GM19438 (cell line): ENCODE measurements at regions not wholly inside any gene's neighbourhood (a gene's known extent, or its start where the extent isn't known, plus 50 kb on each side); places are given as distances from the start of the nearest gene placed in this dataset.
A peak's percentile ranks its signal among the peaks of the same experiment; 100 is the strongest.

Source experiments
- ATAC-seq: cut with Tn5 transposase; IDR thresholded peaks from one replicate; pipeline ENCODE4 v1.9.1; 2021; ENCODE audit warnings: low read depth; ENCODE audit not compliant: unreplicated experiment

GRCh38 chr12:125470838-125471783, 405.9 kb downstream of the AACS start:
- no peak for ATAC-seq

- no peak for ATAC-seq
Measured at GRCh38 chr12:125473501-125473900, 408.3 kb downstream of the AACS start.

- no peak for ATAC-seq
Measured at GRCh38 chr12:125487336-125487735, 422.1 kb downstream of the AACS start.

GRCh38 chr12:125491553-125491952, 426.3 kb downstream of the AACS start:
- ATAC-seq: no peak

GRCh38 chr12:125492354-125493270, 427.4 kb downstream of the AACS start:
- no peak for ATAC-seq

- ATAC-seq: no peak
Measured at GRCh38 chr12:125493704-125494308, 428.6 kb downstream of the AACS start.

- no peak for ATAC-seq
Measured at GRCh38 chr12:125503128-125503527, 437.9 kb downstream of the AACS start.

- ATAC-seq: no peak
Measured at GRCh38 chr12:125509195-125509594, 444.0 kb downstream of the AACS start.

GRCh38 chr12:125512541-125513298, 447.5 kb downstream of the AACS start:
- ATAC-seq: no peak

- no peak for ATAC-seq
Measured at GRCh38 chr12:125515887-125516286, 450.7 kb downstream of the AACS start.

- ATAC-seq: no peak
Measured at GRCh38 chr12:125518074-125518473, 452.8 kb downstream of the AACS start.

- no peak for ATAC-seq
Measured at GRCh38 chr12:125519026-125519651, 453.9 kb downstream of the AACS start.

- no peak for ATAC-seq
Measured at GRCh38 chr12:125525879-125526278, 460.6 kb downstream of the AACS start.

- no peak for ATAC-seq
Measured at GRCh38 chr12:125528281-125528680, 463.0 kb downstream of the AACS start.

- ATAC-seq: no peak
Measured at GRCh38 chr12:125530201-125530600, 465.0 kb downstream of the AACS start.

- no peak for ATAC-seq
Measured at GRCh38 chr12:125530876-125531275, 465.6 kb downstream of the AACS start.

- no peak for ATAC-seq
Measured at GRCh38 chr12:125531574-125531973, 466.3 kb downstream of the AACS start.

- peak; percentile 75 for ATAC-seq
Measured at GRCh38 chr12:125533434-125534029, 468.3 kb downstream of the AACS start.
